Liver (tissue), 8 donors: ENCODE measurements at regions not wholly inside any gene's neighbourhood (a gene's known extent, or its start where the extent isn't known, plus 50 kb on each side); places are given as distances from the start of the nearest gene placed in this dataset.

Source experiments
- DNase-seq: peaks from one replicate; pipeline ENCODE4 v3.0.0-alpha.2; 2017; ENCODE audit warnings: low spot score
- H3K27ac ChIP-seq, 2 donors: one replicate each; pipeline ENCODE4 v1.7.0; 2013; ENCODE audit warnings: inconsistent platforms in 2 of 2, low read length in 2 of 2, control low read depth in 1 of 2, low read depth in 1 of 2, mild to moderate bottlenecking in 1 of 2
- H3K27me3 ChIP-seq, 4 donors: one replicate each; pipeline versions ENCODE4 v1.6.1 to v1.7.0; 2013; ENCODE audit warnings: low read length in 3 of 4, inconsistent platforms in 1 of 4, mild to moderate bottlenecking in 1 of 4, moderate library complexity in 1 of 4; ENCODE audit not compliant: control insufficient read depth in 4 of 4, insufficient read depth in 4 of 4
- H3K36me3 ChIP-seq, 4 donors: one replicate each; pipeline versions ENCODE4 v1.6.1 to v1.7.0; 2013; ENCODE audit warnings: low read length in 3 of 4, mild to moderate bottlenecking in 3 of 4, low read depth in 1 of 4, moderate library complexity in 1 of 4; ENCODE audit not compliant: control insufficient read depth in 4 of 4, insufficient read depth in 3 of 4
- H3K4me1 ChIP-seq, 4 donors: one replicate each; pipeline versions ENCODE4 v1.6.1 to v1.7.0; 2013; ENCODE audit warnings: low read length in 3 of 4, mild to moderate bottlenecking in 3 of 4, moderate library complexity in 1 of 4; ENCODE audit not compliant: control insufficient read depth in 4 of 4, insufficient read depth in 4 of 4
- H3K4me3 ChIP-seq, 3 donors: one replicate each; pipeline versions ENCODE4 v1.6.1 to v1.7.0; 2013; ENCODE audit warnings: low read length in 3 of 3, control low read depth in 1 of 3, low read depth in 1 of 3, mild to moderate bottlenecking in 1 of 3
- H3K9ac ChIP-seq, 2 donors: one replicate each; pipeline ENCODE4 v1.7.0; 2013; ENCODE audit warnings: low read length in 2 of 2, mild to moderate bottlenecking in 2 of 2, moderate library complexity in 2 of 2, control low read depth in 1 of 2, low read depth in 1 of 2
- H3K9me3 ChIP-seq, 4 donors: one replicate each; pipeline versions ENCODE4 v1.6.1 to v1.7.0; 2013; ENCODE audit warnings: low read length in 3 of 4; ENCODE audit not compliant: control insufficient read depth in 4 of 4
- EGR1 ChIP-seq, 2 donors: IDR thresholded peaks; 2 replicates each; pipeline ENCODE4 v1.6.1; 2016 to 2018; ENCODE audit warnings: antibody characterized with exemption in 2 of 2, low read depth in 2 of 2
- FOXA2 ChIP-seq: IDR thresholded peaks from 2 replicates; pipeline ENCODE4 v1.6.1; 2016; ENCODE audit warnings: antibody characterized with exemption
- GABPA ChIP-seq, 2 donors: IDR thresholded peaks in 1 of 2; conservative IDR thresholded peaks in 1 of 2; 2 replicates each; pipeline ENCODE4 v1.6.1; 2016; ENCODE audit warnings: antibody characterized with exemption in 2 of 2, mild to moderate bottlenecking in 1 of 2, moderate library complexity in 1 of 2
- JUND ChIP-seq, 2 donors: IDR thresholded peaks; 2 replicates each; pipeline ENCODE4 v1.6.1; 2016; ENCODE audit warnings: antibody characterized with exemption in 2 of 2
- NR2F2 ChIP-seq: IDR thresholded peaks from 2 replicates; pipeline ENCODE4 v1.6.1; 2016; ENCODE audit warnings: antibody characterized with exemption
- REST ChIP-seq: IDR thresholded peaks from 2 replicates; pipeline ENCODE4 v1.6.1; 2016; ENCODE audit warnings: antibody characterized with exemption, mild to moderate bottlenecking
- RXRA ChIP-seq, 2 donors: IDR thresholded peaks; 2 replicates each; pipeline ENCODE4 v1.6.1; 2017 to 2018; ENCODE audit warnings: antibody characterized with exemption in 2 of 2, mild to moderate bottlenecking in 1 of 2
- TAF1 ChIP-seq: conservative IDR thresholded peaks from 2 replicates; pipeline ENCODE4 v1.6.1; 2016; ENCODE audit warnings: antibody characterized with exemption, mild to moderate bottlenecking
- WGBS: extraction: QIAGEN DNeasy Blood & Tissue Kit; methylation state at CpG from one replicate; pipeline ENCODE4 v1.1.7; 2013; 5-methylcytosine and 5-hydroxymethylcytosine counted together
- TF ChIP-seq, protein P1 (sequence below): fragments of 150-350 bp; IDR thresholded peaks from 2 replicates; pipeline ENCODE4 v1.5.1; 2017; ENCODE audit warnings: improper control_type of control experiment, low read depth, low read length; ENCODE audit not compliant: missing input control
- donor health status: healthy.
- donor health status: healthy.
- donor health status: healthy.
- donor health status: healthy.
- donor health status: healthy.

DNA sequence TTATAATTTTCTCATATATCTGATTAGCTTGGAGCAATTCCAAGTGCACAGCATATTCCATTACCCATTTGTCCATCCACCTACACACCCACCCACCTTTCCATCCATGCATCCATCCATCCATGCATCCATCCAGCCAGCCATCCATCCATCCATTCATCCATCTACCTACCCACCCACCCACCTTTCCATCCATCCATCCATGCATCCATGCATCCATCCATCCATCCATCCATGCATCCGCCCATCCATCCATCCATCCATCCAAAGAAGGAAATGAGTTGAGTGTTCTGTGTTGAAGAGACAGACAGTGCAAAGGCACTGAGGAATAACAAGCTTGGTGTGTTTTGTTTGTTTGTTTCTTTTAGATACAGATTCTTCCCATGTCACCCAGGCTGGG, 78.7 kb upstream of the FAM20A start:
- no peaks in the 10 kb centered on the region for H3K36me3 ChIP-seq
- H3K9me3 ChIP-seq: no peaks in the 10 kb centered on the region
- WGBS: 92% methylated on average over 1 of the region's 1 CpG
- no peak for DNase-seq
- H3K27me3 ChIP-seq: no peaks in the 10 kb centered on the region
- no peak overlapping the region for H3K4me3 ChIP-seq
- H3K4me1 ChIP-seq: no peaks in the 10 kb centered on the region
- no peak overlapping the region for H3K27ac ChIP-seq
- TF ChIP-seq, protein P1, sequence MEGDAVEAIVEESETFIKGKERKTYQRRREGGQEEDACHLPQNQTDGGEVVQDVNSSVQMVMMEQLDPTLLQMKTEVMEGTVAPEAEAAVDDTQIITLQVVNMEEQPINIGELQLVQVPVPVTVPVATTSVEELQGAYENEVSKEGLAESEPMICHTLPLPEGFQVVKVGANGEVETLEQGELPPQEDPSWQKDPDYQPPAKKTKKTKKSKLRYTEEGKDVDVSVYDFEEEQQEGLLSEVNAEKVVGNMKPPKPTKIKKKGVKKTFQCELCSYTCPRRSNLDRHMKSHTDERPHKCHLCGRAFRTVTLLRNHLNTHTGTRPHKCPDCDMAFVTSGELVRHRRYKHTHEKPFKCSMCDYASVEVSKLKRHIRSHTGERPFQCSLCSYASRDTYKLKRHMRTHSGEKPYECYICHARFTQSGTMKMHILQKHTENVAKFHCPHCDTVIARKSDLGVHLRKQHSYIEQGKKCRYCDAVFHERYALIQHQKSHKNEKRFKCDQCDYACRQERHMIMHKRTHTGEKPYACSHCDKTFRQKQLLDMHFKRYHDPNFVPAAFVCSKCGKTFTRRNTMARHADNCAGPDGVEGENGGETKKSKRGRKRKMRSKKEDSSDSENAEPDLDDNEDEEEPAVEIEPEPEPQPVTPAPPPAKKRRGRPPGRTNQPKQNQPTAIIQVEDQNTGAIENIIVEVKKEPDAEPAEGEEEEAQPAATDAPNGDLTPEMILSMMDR: no peak
- TF ChIP-seq GABPA (IDR thresholded peaks at IDR 0.05 in 1 of 2, conservative IDR thresholded peaks at IDR 0.05 in 1 of 2): no peak
- H3K9ac ChIP-seq: no peak overlapping the region

GRCh38 chr17:68676856-68677255, 75.7 kb upstream of the FAM20A start:
- TF ChIP-seq JUND (IDR thresholded peaks at IDR 0.05) (no peak), FOXA2 (no peak), NR2F2 (no peak), EGR1 (IDR thresholded peaks at IDR 0.05; ENCODE audit: low read depth in 2 of 2) (no peak), TAF1 (no peak), REST (no peak), GABPA (IDR thresholded peaks at IDR 0.05 in 1 of 2, conservative IDR thresholded peaks at IDR 0.05 in 1 of 2) (no peak)
- TF ChIP-seq, protein P1: no peak
- Histone ChIP-seq H3K4me1 (no peaks in the 10 kb centered on the region), H3K27me3 (no peaks in the 10 kb centered on the region), H3K9ac (no peak overlapping the region), H3K27ac (no peak overlapping the region), H3K36me3 (no peaks in the 10 kb centered on the region), H3K9me3 (no peaks in the 10 kb centered on the region), H3K4me3 (no peak overlapping the region)
- DNase-seq: no peak
- WGBS: 79% methylated on average over 8 of the region's 8 CpGs

- Histone ChIP-seq H3K4me3 (no peak overlapping the region), H3K9ac (no peak overlapping the region), H3K4me1 (no peaks in the 10 kb centered on the region), H3K27ac (no peak overlapping the region), H3K9me3 (no peaks in the 10 kb centered on the region), H3K27me3 (no peaks in the 10 kb centered on the region), H3K36me3 (no peaks in the 10 kb centered on the region)
- WGBS: 53% methylated on average over 5 of the region's 5 CpGs
- DNase-seq: no peak
- TF ChIP-seq NR2F2 (peak; percentile 65), JUND (IDR thresholded peaks at IDR 0.05) (no peak), RXRA (IDR thresholded peaks at IDR 0.05) (peak; percentile 48 to 57)
These were observed 74.6 kb upstream of the FAM20A start for GRCh38 chr17:68675723-68676122.
